Liver (tissue), 3 donors: ENCODE measurements at regions not wholly inside any gene's neighbourhood (a gene's known extent, or its start where the extent isn't known, plus 50 kb on each side); places are given as distances from the start of the nearest gene placed in this dataset.

Source experiments
- ATF3 ChIP-seq: IDR thresholded peaks from 2 replicates; pipeline ENCODE4 v1.6.1; 2016; ENCODE audit warnings: antibody characterized with exemption
- CTCF ChIP-seq: fragments of 150-350 bp; IDR thresholded peaks from 2 replicates; pipeline ENCODE4 v1.5.1; 2017; ENCODE audit warnings: improper control_type of control experiment, low read depth, low read length; ENCODE audit not compliant: missing input control
- FOXA2 ChIP-seq: IDR thresholded peaks from 2 replicates; pipeline ENCODE4 v1.6.1; 2016; ENCODE audit warnings: antibody characterized with exemption
- JUND ChIP-seq, 2 donors: IDR thresholded peaks; 2 replicates each; pipeline ENCODE4 v1.6.1; 2016; ENCODE audit warnings: antibody characterized with exemption in 2 of 2
- YY1 ChIP-seq: IDR thresholded peaks from 2 replicates; pipeline ENCODE4 v1.6.1; 2016; ENCODE audit warnings: antibody characterized with exemption, mild to moderate bottlenecking
- TF ChIP-seq, protein P1 (sequence below): IDR thresholded peaks from 2 replicates; pipeline ENCODE4 v1.6.1; 2016; ENCODE audit warnings: antibody characterized with exemption
- TF ChIP-seq, protein P2 (sequence below): IDR thresholded peaks from 2 replicates; pipeline ENCODE4 v1.6.1; 2016; ENCODE audit warnings: antibody characterized with exemption, mild to moderate bottlenecking
- donor health status: healthy.
- donor health status: healthy.

DNA sequence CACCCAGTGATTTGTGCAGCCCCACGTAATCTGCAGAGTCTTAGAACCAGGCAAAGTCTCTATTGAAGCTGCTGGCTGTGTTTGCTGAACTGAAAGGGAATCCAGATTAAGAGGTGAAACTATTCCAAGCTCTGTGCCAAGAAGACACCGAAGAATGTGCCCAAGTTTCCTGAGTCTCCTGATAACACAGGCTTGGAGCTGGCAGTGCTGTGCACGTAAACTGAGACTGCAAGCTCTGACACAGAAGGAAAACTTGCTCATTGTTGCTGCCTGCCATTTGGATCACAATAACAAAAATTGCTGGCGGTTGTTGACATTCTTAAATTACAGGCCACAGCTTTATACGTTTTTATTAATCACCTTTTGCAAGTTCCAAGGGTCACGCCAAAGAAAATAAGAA, 60.2 kb upstream of the VCX3B start:
- TF ChIP-seq CTCF (no peak), YY1 (no peak), FOXA2 (no peak), ATF3 (no peak), JUND (IDR thresholded peaks at IDR 0.05) (no peak)
- TF ChIP-seq, protein P1, sequence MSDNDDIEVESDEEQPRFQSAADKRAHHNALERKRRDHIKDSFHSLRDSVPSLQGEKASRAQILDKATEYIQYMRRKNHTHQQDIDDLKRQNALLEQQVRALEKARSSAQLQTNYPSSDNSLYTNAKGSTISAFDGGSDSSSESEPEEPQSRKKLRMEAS: no peak
- TF ChIP-seq, protein P2, sequence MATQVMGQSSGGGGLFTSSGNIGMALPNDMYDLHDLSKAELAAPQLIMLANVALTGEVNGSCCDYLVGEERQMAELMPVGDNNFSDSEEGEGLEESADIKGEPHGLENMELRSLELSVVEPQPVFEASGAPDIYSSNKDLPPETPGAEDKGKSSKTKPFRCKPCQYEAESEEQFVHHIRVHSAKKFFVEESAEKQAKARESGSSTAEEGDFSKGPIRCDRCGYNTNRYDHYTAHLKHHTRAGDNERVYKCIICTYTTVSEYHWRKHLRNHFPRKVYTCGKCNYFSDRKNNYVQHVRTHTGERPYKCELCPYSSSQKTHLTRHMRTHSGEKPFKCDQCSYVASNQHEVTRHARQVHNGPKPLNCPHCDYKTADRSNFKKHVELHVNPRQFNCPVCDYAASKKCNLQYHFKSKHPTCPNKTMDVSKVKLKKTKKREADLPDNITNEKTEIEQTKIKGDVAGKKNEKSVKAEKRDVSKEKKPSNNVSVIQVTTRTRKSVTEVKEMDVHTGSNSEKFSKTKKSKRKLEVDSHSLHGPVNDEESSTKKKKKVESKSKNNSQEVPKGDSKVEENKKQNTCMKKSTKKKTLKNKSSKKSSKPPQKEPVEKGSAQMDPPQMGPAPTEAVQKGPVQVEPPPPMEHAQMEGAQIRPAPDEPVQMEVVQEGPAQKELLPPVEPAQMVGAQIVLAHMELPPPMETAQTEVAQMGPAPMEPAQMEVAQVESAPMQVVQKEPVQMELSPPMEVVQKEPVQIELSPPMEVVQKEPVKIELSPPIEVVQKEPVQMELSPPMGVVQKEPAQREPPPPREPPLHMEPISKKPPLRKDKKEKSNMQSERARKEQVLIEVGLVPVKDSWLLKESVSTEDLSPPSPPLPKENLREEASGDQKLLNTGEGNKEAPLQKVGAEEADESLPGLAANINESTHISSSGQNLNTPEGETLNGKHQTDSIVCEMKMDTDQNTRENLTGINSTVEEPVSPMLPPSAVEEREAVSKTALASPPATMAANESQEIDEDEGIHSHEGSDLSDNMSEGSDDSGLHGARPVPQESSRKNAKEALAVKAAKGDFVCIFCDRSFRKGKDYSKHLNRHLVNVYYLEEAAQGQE: no peak
